ENCODE measurements at regions not wholly inside any gene's neighbourhood (a gene's known extent, or its start where the extent isn't known, plus 50 kb on each side); places are given as distances from the start of the nearest gene placed in this dataset.
A peak's percentile ranks its signal among the peaks of the same experiment; 100 is the strongest.
"Not testable (repeated sequence)": the region's sequence is repeated elsewhere in the genome, so short reads cannot be mapped to it uniquely, and the experiment has no call there.

GRCh38 chr5:125219710-125220109 lies 473.3 kb upstream of the ZNF608 start:
- DNase-seq (ENCODE audit: missing footprints) = no peak
- intact Hi-C loops (cut with DNase I) = no loop called here
- no peak for ATAC-seq

DNA sequence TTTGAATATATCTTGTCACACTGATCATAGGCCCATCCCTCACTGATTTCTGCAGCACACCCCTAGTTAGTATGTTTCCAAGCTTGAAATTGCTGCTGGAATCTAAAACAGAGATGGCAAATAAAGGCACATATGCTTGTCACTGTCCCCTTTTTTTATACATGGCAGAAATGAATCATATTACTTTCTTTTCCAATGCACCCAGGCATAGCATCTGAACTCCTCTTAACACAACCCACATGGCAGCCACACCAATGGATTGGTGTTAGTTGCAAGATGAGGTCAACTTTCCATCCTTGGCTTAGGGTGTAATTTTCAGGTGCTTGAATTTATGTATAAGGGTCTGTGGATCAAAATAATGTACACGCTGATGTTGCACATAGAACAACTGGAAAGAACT lies 473.8 kb upstream of the ZNF608 start:
- DNase-seq (ENCODE audit: missing footprints) (no peak), ATAC-seq (no peak)
- intact Hi-C loops (cut with DNase I) = no loop called here

- peak; percentile 73 for ATAC-seq
- DNase-seq (ENCODE audit: missing footprints) = no peak
- intact Hi-C loops (cut with DNase I) = no loop called here
Measured at GRCh38 chr5:125222597-125223240, 476.3 kb upstream of the ZNF608 start.

GRCh38 chr5:125225424-125225823 lies 479.0 kb upstream of the ZNF608 start:
- DNase-seq (ENCODE audit: missing footprints) = no peak
- intact Hi-C loops (cut with DNase I) = no loop called here
- no peak for ATAC-seq

DNA sequence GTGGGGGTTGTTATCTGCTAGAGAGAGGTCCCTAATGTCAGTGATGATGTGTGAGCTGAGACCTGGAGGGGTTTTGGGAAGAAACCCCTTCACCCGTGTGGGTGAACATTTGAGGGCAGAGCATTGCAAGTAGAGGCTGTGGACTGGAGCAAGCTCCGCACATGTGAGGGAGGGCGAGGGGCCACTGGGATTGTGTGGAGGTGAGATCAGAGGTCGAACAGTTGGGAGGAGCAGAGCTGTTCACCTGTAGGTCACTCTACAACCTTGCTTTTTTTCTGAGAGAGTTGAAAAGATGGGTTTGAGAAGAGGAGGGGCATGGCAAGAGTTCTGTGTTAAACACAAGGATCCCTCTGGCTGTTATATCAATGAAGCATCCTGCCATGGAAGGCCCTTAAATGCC lies 480.4 kb upstream of the ZNF608 start:
- DNase-seq (ENCODE audit: missing footprints) (no peak), ATAC-seq (no peak)
- intact Hi-C loops (cut with DNase I) = no loop called here

DNA sequence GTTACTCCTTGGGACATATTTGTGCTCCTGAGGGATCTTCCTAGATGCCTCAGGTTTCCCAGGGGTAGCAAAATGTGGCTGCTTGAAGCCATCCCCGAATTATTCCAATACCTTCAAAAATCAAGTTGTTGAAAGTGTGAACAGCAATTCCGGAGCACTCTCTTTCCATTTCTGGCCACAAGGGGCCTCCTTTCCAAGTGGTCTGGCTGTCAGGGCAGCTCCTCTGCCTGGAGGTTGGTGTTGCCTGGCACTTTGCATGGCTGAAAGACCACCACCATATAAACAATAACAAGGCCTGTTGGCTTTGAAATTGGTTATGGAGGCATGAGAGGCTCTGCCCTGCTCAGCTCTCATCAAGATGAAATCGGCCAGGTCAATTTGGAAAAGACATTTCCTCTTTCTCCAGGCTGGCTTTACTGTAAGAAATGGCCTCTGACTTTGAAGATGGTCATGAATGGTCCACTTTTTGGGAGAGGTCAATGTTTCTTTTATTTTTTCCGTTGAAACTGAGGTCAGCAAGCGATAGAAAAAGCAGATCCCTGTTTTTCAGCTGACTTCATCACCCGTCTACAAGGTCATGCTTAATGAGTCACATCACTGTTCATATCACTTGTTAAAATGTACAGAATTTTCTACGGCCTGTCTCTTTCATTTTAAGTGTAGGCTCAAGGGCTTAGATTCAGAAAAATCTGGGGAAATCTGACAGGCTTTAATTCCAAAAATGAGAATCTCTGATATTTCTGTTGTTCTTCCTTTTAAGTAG lies 481.1 kb upstream of the ZNF608 start:
- DNase-seq (ENCODE audit: missing footprints) = no peak
- no peak for ATAC-seq
- intact Hi-C loops (cut with DNase I) = no loop called here

DNA sequence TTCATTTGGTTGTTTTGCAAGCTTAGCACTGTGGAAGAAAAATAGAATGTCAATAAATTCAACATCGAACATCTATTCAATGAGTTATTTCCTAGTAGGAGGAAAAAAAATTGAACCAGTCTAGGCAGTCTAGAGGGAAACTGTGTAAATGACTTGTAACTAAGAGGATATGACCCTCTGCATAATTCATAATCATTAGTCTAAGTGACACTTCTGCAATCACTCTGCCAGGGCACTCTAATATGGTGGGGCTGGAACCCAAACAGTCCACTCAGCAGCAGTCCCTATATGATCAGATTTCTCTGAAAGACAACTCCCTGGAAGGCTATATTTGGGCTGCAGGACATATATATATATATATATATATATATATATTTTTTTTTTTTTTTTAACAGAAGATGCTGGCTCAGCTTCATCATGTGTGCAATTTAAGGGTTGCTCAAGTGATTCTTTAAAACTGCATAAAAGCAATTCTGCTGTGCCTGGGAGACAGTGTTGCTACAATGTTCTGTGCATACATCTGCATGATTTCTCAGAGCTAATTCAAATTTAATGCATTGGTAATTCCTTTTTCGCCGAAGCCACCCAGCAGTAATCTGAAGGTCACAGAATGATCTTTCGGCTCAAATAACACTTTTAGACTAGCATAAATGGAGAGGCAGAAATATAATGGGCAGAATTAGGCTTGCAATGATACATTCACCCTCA lies 482.1 kb upstream of the ZNF608 start:
- DNase-seq (ENCODE audit: missing footprints) = no peak
- ATAC-seq = no peak
- intact Hi-C loops (cut with DNase I) = no loop called here

GRCh38 chr5:125229556-125229955 lies 483.1 kb upstream of the ZNF608 start:
- ATAC-seq (no peak), DNase-seq (ENCODE audit: missing footprints) (no peak)
- intact Hi-C loops (cut with DNase I) = no loop called here

DNA sequence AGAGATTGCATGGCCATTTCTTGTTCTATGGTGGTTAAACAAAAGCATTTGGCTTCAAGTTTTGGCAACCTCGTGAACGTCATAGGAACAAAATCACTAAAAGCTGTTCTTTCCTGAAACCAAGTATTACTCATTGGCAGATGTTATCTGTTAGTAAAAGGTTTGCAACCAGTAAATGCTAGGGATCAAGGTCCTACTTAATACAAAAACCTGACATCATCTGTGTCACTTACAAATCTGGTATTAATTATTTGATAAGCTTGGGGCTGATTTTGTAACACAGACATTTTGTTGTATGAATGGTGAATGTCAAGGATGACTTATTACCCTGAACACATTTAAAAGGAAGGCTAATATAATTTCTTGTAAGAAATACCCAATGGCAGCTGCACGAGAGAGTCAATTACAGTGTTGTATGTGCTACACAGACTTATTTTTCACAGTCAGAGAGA lies 486.4 kb upstream of the ZNF608 start:
- ATAC-seq = peak; percentile 89
- intact Hi-C loops (cut with DNase I) = no loop called here
- no peak for DNase-seq (ENCODE audit: missing footprints)

- intact Hi-C loops (cut with DNase I) = no loop called here
- ATAC-seq = no peak
- no peak for DNase-seq (ENCODE audit: missing footprints)
Measured at GRCh38 chr5:125233944-125234343, 487.5 kb upstream of the ZNF608 start.

DNA sequence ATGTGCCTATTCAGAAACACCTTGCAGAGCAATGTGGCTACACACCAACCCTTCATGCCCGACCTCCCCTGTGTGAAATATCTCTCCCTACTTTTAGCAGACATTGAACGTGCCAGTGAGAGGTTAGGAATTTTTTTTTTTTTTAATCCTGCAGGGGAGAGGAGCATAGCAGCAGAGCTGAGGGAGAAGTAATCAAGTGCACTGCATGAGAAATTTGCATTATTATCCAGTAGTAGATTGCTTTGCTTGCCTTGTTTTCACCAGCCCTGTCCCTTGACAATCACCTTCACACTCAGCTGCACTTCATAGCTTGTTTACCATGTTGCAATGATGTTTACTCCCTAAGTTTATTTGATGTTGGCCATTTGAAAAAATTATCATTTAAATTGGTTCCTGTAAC lies 489.6 kb upstream of the ZNF608 start:
- ATAC-seq (no peak), DNase-seq (ENCODE audit: missing footprints) (no peak)
- intact Hi-C loops (cut with DNase I) = no loop called here

GRCh38 chr5:125236981-125237380 lies 490.5 kb upstream of the ZNF608 start:
- intact Hi-C loops (cut with DNase I) = no loop called here
- DNase-seq (ENCODE audit: missing footprints) = no peak
- no peak for ATAC-seq

DNA sequence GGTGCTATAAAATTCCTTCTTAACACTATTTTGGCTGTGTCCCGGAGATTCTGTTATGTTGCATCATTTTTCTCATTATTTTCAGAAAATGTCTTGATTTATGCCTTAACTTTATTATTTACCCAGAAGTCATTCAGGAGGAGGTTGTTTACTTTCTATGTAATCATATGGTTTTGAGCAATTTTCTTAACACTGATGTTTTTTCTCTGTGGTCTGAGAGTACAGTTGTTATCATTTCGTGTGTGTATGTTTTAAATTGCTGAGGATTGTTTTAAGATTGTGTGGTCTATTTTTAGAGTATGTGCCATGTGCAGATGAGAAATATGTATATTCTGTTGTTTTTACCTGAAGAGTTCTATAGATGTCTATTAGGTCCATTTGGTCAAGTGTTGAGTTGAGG lies 498.1 kb upstream of the ZNF608 start:
- intact Hi-C loops (cut with DNase I) = no loop called here
- ATAC-seq = no peak
- no peak for DNase-seq (ENCODE audit: missing footprints)

- intact Hi-C loops (cut with DNase I) = no loop called here
- DNase-seq (ENCODE audit: missing footprints) (no peak), ATAC-seq (no peak)
Measured at GRCh38 chr5:125245216-125245615, 498.8 kb upstream of the ZNF608 start.

GRCh38 chr5:125249400-125249799 lies 503.0 kb upstream of the ZNF608 start:
- ATAC-seq = no peak
- no peak for DNase-seq (ENCODE audit: missing footprints)
- intact Hi-C loops (cut with DNase I) = no loop called here

GRCh38 chr5:125251703-125252102 lies 505.3 kb upstream of the ZNF608 start:
- DNase-seq (ENCODE audit: missing footprints) (no peak), ATAC-seq (no peak)
- intact Hi-C loops (cut with DNase I) = no loop called here

DNA sequence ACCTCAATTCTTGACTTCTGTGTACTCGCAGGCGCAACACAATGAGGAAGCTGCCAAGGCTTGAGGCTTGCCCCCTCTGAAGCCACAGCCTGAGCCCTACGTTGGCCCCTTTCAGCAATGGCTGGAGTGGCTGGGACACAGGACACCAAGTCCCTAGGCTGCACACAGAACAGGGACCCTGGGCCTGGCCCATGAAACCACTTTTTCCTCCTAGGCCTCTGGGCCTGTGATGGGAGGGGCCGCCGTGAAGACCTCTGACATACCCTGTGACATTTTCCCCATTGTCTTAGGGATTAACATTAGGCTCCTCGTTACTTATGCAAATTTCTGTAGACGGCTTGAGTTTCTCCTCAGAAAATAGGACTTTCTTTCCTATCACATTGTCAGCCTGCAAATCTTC lies 507.2 kb upstream of the ZNF608 start:
- intact Hi-C loops (cut with DNase I); DNase-seq (ENCODE audit: missing footprints); ATAC-seq: not testable (repeated sequence)

GRCh38 chr5:125254267-125254666 lies 507.8 kb upstream of the ZNF608 start:
- ATAC-seq = no peak
- intact Hi-C loops (cut with DNase I) = no loop called here

GRCh38 chr5:125256296-125256695 lies 509.9 kb upstream of the ZNF608 start:
- no peak for ATAC-seq
- intact Hi-C loops (cut with DNase I) = no loop called here

More at GRCh38 chr5:125254267-125254666, 507.8 kb upstream of the ZNF608 start:
- no peak for DNase-seq (ENCODE audit: missing footprints)

More at GRCh38 chr5:125256296-125256695, 509.9 kb upstream of the ZNF608 start:
- no peak for DNase-seq (ENCODE audit: missing footprints)
